GM21447 (cell line): ENCODE measurements at regions not wholly inside any gene's neighbourhood (a gene's known extent, or its start where the extent isn't known, plus 50 kb on each side); places are given as distances from the start of the nearest gene placed in this dataset.
"Not testable (repeated sequence)": the region's sequence is repeated elsewhere in the genome, so short reads cannot be mapped to it uniquely, and the experiment has no call there.

Source experiments
- ATAC-seq: cut with Tn5 transposase; IDR thresholded peaks from one replicate; pipeline ENCODE4 v1.9.1; 2021; ENCODE audit not compliant: unreplicated experiment

DNA sequence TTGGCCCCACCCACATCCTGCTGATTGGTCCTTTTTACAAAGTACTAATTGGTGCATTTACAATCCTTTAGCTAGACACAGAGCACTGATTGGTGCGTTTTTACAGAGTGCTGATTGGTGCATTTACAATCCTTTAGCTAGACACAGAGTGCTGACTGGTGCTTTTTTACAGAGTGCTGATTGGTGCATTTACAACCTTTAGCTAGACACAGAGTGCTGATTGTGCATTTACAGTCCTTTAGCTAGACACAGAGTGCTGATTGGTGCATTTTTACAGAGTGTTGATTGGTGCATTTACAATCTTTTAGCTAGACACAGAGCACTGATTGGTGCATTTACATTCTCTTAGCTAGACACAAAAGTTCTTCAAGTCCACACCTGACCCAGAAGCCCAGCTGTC, 144.2 kb upstream of the XIRP2 start:
- not testable (repeated sequence) for ATAC-seq

DNA sequence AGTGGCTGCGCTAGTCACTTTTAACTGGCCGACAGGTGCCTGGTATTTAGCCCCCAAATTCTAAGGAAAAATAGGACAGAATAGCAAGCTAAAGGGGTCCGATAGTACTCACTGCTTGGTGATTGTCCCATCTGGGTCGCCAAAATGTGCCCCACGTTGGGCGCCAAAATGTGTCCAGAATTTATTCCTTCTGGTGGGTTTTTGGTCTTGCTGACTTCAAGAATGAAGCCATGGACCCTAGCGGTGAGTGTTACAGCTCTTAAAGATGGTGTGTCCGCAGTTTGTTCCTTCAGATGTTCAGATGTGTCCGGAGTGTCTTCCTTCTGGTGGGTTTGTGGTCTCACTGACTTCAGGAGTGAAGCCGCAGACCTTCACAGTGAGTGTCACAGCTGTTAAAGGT, 144.8 kb upstream of the XIRP2 start:
- ATAC-seq: not testable (repeated sequence)

DNA sequence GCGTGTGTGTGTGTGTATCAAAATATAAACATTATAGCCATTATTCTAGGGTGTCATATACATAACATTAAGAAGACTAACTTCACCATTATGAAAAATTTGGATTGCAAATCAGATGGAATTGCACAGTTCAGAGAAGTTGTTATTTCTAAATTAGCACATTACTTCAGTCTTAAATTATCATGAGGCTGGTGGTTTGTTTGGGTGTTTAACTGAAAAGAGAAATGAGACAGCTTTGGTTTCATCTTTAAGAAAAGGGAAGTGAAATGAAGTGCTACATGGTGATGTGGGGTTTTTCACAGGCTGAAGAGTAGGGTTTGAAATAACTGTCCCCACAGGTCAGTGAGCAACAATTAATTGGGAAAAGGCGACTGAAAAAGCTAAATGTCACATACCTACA, 161.2 kb upstream of the XIRP2 start:
- ATAC-seq: peak; percentile 98

DNA sequence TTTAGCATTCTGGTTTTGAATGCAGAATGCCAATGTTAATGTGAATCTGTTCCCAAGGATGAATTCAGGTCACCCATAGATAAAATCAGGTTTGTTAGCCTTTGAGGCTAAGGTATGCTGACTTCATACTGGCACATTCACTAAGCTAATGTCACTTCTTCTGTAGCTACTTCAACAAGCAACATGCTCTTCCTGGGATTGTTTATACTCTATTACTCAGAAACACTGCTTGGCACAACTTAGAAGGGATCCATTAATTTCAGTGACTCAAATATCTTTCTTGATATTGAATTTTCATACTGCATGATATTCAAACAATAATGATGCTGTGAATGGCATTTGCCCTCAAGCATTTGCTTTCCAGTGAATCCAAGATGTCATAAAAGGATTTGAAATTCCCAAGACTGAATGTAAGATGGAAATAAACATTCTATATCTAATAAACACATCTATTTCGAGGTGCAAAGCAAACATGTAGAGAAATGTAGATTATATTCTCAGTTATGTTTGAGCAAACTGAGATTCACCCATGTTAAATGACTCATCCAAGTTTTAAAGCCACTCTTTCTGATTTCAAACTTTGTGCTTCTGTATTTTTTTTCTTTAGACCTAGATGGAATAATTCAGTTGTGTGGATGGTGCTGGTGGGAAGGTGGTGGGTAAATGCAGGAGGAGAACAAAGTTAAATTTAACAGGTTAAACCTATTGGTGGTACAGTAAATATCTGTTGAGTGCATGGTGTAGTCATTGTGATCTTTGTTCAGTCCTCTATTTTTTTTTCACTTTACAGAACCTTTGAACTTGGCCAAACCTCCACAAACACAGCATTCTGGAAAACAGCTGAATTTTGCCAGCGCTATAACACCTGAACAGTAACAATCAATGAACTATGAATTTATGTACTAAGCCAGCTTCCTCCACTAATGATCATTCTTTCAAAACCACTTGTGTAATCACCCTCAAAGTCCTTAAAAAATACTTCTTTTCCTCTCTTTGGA, 162.1 kb upstream of the XIRP2 start:
- ATAC-seq: peak; percentile 19

DNA sequence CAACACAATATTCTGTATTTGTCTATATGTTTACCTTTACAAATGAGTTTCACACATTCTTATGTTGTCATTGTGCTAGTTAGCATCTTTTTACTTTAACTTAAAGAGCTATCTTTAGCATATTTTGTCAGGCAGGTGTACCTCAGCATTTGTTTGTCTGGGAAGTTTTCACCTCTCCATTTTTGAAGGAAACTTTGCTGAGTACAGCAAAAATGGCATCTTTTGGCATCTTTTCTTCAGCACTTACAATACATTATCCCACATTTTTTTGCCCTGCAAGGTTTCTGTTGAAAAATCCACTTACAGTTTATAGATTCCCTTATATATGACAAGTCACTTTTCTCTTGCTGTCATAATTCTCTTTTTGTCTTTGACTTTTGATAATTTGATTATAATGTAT, 171.3 kb upstream of the XIRP2 start:
- no peak for ATAC-seq

DNA sequence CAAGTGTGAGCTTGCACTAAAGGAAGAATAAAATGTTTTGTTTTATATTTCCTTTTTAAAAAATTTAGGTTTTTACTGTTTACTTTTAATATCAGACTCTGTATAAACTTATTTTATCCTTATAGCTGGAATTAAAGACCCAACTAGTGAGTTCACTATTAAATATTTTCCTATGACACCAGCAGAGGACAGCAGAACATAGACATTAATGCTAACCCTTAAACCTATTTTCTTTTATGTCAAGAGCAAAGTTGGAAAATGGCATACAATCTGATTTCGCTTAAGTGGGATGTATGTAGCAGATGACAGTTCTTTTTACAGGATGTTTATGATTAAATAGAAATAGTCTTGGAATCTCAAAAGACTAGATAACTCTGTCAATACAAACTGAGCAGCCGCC, 188.2 kb upstream of the XIRP2 start:
- no peak for ATAC-seq

DNA sequence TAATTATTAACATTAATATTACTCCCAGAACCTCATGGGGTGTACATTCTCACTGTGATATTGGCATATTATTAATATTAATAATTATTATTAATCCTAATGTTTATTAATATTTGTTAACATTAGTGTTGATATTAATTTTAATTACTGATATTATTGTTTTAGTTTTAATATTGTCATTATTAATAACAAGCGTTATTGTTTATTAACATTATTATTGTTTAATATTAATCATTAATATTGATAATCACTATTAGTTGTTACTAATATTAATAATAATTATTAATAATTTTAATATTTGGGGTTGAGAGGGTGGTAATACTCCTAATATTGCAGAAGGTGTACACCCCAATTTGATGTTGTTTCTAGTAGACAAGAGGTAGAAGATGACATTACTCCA, 193.1 kb upstream of the XIRP2 start:
- ATAC-seq: no peak

DNA sequence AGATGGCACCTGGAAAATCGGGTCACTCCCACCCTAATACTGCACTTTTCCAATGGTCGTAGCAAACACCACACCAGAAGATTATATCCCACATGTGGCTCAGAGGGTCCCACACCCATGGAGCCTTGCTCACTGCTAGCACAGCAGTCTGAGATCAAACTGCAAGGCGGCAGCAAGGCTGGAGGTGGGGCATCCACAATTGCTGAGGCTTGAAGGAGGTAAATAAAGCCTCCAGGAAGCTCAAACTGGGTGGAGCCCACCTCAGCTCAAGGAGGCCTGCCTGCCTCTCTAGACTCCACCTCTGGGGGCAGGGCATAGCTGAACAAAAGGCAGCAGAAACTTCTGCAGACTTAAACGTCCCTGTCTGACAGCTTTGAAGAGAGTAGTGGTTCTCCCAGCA, 192.0 kb upstream of the SCN7A start:
- ATAC-seq: not testable (repeated sequence)

DNA sequence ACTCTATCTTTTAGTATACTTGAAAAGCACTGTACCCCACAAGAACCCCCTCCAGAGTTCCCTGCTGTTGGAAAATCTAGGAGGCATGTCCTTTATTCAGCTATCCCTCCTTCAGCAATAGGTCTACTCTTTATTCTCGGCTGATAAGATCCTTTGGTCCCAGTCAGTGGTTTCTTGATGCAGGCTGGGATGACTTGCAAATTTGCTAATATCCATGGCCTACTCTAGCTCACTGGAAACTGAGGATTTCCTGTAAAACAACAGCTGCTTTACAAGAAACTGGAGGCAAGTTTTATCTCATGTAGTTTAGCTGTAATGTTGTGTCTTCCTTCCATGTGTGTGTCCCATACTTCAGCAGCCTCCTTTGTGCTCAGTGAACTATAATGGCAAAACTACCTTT, 183.9 kb upstream of the SCN7A start:
- no peak for ATAC-seq

DNA sequence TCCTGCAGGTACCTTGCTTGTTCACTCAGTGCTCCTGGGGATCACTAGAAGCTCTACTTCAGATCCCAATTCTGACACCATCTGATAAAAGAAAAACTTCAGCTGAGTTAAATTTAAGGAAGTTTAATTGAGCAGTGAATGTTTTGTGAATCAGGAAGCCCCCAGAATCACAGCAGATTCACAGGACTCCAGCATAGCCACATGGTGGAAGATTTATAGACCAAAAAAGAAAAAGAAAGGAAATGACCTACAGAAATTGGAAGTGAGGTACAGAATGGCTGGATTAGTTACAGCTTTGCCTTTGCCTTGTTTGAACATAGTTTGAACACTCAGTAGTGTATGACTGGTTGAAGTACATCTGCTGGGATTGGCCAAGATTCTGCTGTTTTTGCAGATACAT, 182.7 kb upstream of the SCN7A start:
- ATAC-seq: no peak

DNA sequence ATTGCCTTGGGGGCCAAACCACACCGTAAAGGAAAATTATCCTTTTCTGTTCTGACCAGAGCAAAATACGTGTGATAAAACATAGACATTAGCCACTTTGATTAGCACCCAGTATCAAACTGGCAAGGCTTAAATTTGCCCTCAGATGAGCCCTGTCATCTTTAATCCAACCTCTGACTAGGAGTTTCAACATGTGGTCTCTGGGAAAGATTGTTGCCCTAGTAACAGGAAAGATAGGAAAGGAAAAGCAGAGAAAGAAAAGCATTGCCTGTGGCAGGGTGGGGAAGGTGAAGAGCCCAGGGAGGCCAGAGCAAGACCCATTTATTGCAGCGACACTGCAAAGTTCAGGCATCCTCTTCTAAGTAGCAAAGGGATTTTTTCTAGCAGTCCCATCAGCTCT, 181.5 kb upstream of the SCN7A start:
- no peak for ATAC-seq

DNA sequence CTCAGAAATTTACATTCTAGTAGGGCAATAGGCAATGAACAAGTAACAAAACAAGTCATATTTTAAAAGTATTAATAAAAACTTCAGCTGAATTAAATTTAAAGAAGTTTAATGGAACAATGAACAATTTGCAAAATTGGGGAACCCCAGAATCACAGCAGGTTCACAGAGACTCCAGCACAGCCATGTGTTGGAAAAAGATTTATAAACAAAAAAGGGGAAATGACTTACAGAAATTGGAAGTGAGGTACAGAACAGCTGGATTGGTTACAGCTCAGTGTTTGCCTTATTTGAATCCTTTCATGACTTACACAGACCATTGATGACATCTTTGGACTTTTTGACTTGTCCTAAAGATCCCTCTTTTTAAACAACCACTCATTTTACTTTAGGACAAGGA, 179.9 kb upstream of the SCN7A start:
- ATAC-seq: no peak

DNA sequence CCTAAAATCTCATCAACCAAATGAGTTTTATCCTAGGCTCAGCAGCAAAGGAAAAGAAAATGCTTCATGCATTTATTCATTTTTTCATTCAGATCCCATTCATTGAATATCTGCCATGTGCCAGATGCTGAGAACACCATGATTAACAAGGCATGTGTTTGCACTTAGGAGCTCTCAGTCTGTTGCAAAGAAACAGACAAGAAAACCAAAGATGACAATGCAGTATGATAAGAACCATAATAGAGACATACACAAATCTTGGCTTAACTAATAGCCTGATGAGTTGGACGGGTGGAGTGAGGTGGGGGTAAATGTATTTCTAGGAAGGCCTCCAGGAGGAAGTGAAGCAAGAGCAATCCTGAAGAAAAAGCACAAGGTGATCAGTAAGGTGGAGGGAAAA, 177.8 kb upstream of the SCN7A start:
- no peak for ATAC-seq

DNA sequence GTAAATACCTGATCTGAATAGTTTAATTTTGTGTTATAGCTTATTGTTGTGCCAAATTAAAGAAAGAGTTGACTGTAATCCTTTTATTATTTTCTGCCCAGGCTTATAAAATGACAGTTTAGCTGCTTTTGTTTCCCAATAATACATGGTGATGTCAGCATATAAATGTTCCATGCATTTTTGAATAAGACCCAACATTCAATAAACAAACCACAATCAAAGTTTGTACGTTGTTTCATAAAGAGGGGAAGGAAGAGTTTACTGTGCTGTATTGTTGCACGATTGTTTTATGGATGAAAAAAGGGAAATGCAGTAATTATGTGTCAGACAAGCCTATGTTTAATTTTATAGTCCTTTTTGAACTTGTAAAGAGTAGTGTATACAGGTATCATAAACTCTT, 177.2 kb upstream of the SCN7A start:
- ATAC-seq: no peak

DNA sequence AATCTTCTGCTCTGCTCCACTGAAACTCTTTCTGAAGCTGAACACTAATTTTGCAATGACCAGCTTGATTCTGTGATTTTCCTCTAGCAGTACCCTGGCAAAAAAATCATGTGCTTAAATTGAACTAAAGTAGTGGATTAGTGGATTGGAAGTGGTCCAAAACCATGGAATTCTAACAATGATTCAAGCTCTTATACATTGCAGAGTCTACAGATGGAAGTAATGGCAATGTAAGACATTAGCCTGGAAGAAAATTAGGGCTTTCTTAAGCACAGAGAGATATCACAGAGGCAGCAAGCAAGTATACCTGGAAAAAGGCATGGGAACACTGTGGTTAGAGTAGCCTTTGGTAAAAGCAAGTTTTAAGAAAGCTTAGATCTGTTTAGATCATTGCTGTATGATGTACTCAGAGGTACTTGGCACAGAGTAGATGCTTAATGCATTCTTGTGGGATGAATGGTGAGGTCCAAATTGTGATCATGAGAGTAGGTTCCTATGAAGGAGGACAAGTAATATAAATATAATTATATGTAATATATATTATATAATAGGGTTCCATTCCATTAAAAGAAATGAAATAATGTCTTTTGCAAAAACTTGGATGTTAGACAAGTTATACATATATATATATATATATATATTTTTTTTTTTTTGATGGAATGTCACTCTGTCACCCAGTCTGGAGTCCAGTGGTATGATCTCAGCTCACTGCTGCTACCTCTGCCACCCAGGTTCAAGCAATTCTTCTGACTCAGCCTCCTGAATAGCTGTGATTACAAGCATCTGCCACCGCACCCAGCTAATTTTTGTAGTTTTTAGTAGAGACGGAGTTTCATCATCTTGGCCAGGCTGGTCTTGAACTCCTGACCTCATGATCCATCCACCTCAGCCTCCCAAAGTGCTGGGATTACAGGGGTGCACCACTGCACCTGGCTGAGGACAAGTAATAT, 172.2 kb upstream of the SCN7A start:
- ATAC-seq: no peak

DNA sequence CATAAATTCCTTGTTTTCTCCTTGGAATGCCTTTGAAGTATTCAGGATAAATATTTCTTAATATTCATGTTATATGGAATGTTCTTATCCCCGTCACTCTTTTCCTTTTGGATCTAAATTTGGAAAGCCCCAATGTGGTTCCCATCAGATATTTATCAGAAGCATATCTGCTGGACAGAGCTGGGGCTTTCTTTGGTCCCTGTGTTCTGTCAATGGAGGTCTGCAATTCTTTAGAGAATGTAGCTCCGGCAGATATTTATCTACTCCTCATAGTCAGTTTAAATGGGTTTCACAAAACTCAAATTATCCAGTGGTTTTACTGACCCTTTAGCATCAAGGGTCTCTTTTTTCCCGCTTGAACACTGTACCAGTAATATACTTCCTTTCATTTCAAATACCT, 167.8 kb upstream of the SCN7A start:
- ATAC-seq: no peak

DNA sequence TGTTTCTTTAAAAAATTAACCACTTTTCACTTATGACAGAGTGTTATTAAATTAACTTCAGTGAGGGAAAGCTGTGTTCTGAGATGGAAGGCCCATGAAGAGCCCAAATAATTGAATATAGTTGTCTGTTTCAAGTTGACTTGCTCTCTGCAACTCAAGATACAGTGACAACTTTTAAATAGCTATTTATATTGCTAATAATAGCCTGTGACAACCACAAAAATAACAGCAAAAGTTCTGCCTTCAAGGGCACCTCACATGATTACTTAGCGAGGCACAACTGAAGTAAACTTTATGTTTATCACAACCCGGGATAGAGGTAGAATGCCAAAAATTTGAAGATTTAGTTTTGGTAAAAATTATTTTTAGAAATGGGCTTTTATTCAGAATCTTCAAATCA, 167.3 kb upstream of the SCN7A start:
- no peak for ATAC-seq

DNA sequence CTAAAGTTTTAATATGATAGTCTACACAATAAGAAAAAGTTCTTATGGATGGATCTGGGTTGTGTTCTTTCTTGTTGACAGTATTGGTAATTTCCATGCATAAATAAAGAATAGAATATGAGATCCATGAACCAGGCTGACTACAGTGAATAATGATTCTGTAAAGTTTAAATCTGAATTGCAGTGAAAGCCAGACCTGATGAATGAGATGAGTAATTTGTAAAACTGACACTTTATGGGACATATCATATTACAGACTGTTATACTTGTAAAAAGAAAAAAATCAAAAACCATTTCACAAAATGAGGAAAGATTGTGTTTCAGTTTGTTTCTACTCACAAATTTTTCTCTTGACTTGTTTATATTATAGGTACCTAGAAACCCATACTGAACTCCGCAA, 164.9 kb upstream of the SCN7A start:
- no peak for ATAC-seq

DNA sequence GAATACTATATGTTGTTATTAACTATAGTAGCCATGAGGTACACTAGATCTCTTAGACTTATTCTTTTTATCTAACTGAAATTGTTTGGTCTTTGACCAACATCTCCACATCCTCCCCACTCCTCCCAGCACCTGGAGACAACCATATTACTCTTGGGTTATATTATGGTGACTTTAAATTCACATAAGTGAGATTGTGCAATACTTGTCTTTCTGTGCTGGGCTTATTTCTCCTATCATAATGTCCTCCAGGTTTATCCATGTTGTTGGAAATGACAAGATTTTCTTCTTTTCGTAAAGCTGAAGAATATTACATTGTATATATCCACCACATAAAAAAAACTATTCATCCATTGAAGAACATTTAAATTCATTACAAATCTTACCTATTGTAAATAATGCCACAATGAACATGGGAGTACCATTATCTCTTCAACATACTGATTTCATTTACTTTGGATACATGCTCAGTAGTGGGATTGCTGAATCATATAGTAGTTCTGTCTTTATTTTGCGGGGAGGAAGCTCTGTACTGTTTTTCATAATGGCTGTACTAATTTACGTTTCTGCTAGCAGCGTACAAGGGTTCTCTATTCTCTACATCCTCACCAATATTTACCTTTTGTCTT, 159.2 kb upstream of the SCN7A start:
- no peak for ATAC-seq

DNA sequence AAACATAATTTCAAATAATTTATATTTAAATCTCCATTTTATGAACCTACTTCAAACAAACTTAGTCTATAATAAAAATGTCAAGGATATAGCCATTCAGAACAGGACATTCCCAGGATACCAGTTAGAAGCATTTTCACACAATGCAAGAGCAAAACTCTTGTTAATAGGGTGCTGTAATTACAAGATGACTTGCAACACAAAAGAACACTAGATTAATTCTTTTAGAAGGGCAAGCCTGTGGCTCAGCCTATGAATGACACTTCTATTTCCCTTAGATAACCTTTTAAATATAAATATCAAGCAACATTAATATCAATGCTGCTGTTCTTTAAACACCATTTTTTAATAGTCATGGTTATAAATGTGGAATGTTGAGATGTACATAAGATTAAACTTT, 157.9 kb upstream of the SCN7A start:
- ATAC-seq: no peak

DNA sequence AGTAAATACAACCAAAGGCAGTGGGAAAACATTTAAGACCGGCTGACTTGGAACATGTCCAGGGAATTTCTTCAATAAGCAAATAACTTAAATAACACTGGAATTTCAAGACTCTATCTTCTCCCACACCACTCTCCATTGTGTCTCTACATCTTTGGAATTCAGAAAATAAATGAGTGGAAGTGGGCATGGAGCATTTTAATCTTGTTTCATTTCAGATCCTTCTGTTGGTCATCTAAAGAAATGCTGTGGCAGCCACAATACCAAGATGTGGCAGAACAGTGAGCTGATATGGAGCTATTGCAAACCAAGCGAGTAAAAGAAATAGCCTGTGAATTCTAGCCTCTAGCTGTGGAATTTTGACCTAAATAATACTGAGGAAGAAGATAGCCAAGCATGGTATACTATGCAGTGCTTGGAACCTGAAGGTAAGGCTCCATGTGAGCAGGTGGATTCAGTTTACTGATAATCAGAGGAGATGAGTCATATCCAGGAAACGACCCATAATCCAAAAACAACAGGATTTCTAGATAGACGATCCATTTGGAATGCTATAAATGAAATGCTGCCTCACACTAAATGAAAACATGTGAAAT, 157.1 kb upstream of the SCN7A start:
- no peak for ATAC-seq
